ENCODE measurements at regions not wholly inside any gene's neighbourhood (a gene's known extent, or its start where the extent isn't known, plus 50 kb on each side); places are given as distances from the start of the nearest gene placed in this dataset.

- Histone ChIP-seq H4K20me1 (replicated peaks; ENCODE audit: control insufficient read depth, insufficient read depth, low read length) (no peaks in the 10 kb centered on the region), H3K4me1 (replicated peaks in 1 of 2; ENCODE audit: control insufficient read depth in 2 of 2, insufficient read depth in 2 of 2, low read length in 2 of 2) (no peaks in the 10 kb centered on the region), H3K9ac (ENCODE audit: insufficient read depth in 1 of 2, low read depth in 2 of 2, low read length in 2 of 2) (no peak overlapping the region), H3K4me2 (ENCODE audit: insufficient read depth, low read length) (no peak overlapping the region), H3K79me2 (ENCODE audit: control insufficient read depth, insufficient read depth, low read length) (no peaks in the 10 kb centered on the region), H3K27ac (ENCODE audit: extremely low read depth, low read depth, low read length) (no peak overlapping the region), H2AFZ (ENCODE audit: low read depth, low read length) (no peak overlapping the region), H3K9me1 (ENCODE audit: control insufficient read depth, insufficient read depth, low read length) (no peaks in the 10 kb centered on the region), H3K27me3 (ENCODE audit: control insufficient read depth in 2 of 2, insufficient read depth in 2 of 2, low read length in 2 of 2) (no peaks in the 10 kb centered on the region; a peak in 1 of 5 replicates), H3K9me3 (replicated peaks; ENCODE audit: control insufficient read depth, insufficient read depth, low read depth, low read length) (no peaks in the 10 kb centered on the region), H3K36me3 (ENCODE audit: control insufficient read depth, insufficient read depth, low read length) (no peaks in the 10 kb centered on the region), H3K4me3 (no peak overlapping the region)
- ATAC-seq, result no peak
- no peak for DNase-seq (ENCODE audit: extremely low read depth in 1 of 4, low spot score in 3 of 4)
- ChIA-PET POLR2A (no interaction called here), CTCF (ENCODE audit: low intra/inter-chr PET ratio) (no interaction called here)
- intact Hi-C loops (cut with micrococcal nuclease) (no loop called here), in situ Hi-C loops (cut with MboI) (no loop called here)
- 2% methylated on average over 3 of the region's 3 CpGs for WGBS (ENCODE audit: insufficient coverage, low coverage, missing lambda C conversion rate)
- TF ChIP-seq BHLHE40 (IDR thresholded peaks at IDR 0.05; ENCODE audit: low read length) (no peak), ID3 (CRISPR knock-in tag; IDR thresholded peaks at IDR 0.05) (no peak), ID3 (tag; IDR thresholded peaks at IDR 0.05) (no peak), MCM7 (IDR thresholded peaks at IDR 0.05) (no peak), RFX7 (CRISPR knock-in tag; IDR thresholded peaks at IDR 0.05) (no peak), PYGO2 (tag; IDR thresholded peaks at IDR 0.05) (no peak), MEF2D (tag; conservative IDR thresholded peaks at IDR 0.05; ENCODE audit: low read depth) (no peak), SAFB2 (IDR thresholded peaks at IDR 0.05; ENCODE audit: borderline replicate concordance, low read depth, low read length, severe bottlenecking) (no peak), RB1 (IDR thresholded peaks at IDR 0.05; ENCODE audit: low read depth) (no peak), THAP7 (CRISPR knock-in tag; IDR thresholded peaks at IDR 0.05) (no peak), ELK3 (CRISPR knock-in tag; IDR thresholded peaks at IDR 0.05) (no peak), ZNF785 (CRISPR knock-in tag; IDR thresholded peaks at IDR 0.05) (no peak), C11orf30 (IDR thresholded peaks at IDR 0.05; ENCODE audit: low read depth) (no peak), HMBOX1 (IDR thresholded peaks at IDR 0.05) (no peak), ZNF316 (IDR thresholded peaks at IDR 0.05) (no peak), CHD1 (IDR thresholded peaks at IDR 0.05; ENCODE audit: low read length) (no peak), RAD21 (CRISPR knock-in tag; conservative IDR thresholded peaks at IDR 0.05 in 1 of 2, IDR thresholded peaks at IDR 0.05 in 1 of 2) (no peak)
- FAIRE-seq, result no peak
- no TSS peak for BruUV-seq (replicated peaks)
Measured at GRCh38 chr18:6590326-6590725, 139.2 kb upstream of the ARHGAP28 start.
